SU-DHL-6 (cell line): ENCODE measurements at regions not wholly inside any gene's neighbourhood (a gene's known extent, or its start where the extent isn't known, plus 50 kb on each side); places are given as distances from the start of the nearest gene placed in this dataset.
"Not testable (repeated sequence)": the region's sequence is repeated elsewhere in the genome, so short reads cannot be mapped to it uniquely, and the experiment has no call there.

ENCODE experiments used
- EZH2phosphoT487 ChIP-seq: fragments of 200-600 bp; sonication (generic), shearing (Covaris generic); conservative IDR thresholded peaks from 2 replicates; pipeline ENCODE4 v1.6.1; 2018; ENCODE audit warnings: mild to moderate bottlenecking, antibody characterized with exemption, low read length, moderate library complexity, mixed read lengths
- TF ChIP-seq, protein P1 (sequence below): fragments of 200-600 bp; sonication (generic); IDR thresholded peaks from one replicate; pipeline ENCODE4 v1.5.1; 2017; ENCODE audit warnings: antibody characterized with exemption, mild to moderate bottlenecking, low read length, moderate library complexity; ENCODE audit not compliant: insufficient read depth, poor library complexity, severe bottlenecking

DNA sequence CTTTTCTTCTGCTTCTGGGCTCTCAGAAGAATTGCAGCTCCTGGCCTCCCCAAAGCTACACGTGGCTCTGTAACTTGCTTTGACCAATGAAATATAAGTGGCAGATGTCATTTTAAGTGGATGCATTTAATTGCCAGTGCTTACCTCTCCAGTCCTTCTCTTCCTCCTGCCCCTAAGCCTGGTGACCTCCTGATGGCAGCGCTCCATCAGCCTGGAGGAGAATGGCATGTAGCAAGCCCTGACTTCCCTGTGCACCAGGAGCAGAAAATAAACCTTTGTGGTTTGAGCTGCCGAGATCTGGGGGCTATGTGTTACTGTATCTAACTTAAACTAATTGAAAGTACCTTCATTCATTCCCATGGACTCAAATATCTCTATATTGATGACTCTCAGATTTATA, 304.7 kb upstream of the CHRNA7 start:
- TF ChIP-seq, protein P1, sequence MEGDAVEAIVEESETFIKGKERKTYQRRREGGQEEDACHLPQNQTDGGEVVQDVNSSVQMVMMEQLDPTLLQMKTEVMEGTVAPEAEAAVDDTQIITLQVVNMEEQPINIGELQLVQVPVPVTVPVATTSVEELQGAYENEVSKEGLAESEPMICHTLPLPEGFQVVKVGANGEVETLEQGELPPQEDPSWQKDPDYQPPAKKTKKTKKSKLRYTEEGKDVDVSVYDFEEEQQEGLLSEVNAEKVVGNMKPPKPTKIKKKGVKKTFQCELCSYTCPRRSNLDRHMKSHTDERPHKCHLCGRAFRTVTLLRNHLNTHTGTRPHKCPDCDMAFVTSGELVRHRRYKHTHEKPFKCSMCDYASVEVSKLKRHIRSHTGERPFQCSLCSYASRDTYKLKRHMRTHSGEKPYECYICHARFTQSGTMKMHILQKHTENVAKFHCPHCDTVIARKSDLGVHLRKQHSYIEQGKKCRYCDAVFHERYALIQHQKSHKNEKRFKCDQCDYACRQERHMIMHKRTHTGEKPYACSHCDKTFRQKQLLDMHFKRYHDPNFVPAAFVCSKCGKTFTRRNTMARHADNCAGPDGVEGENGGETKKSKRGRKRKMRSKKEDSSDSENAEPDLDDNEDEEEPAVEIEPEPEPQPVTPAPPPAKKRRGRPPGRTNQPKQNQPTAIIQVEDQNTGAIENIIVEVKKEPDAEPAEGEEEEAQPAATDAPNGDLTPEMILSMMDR = not testable (repeated sequence)
- TF ChIP-seq EZH2phosphoT487 = not testable (repeated sequence)
